Activated naive CD8-positive, alpha-beta T cell treated with anti-CD3 and anti-CD28 coated beads, Interleukin-2, amount 10 ng/mL, durations not matched to agents 7 days and 5 days (primary cell): ENCODE measurements at regions not wholly inside any gene's neighbourhood (a gene's known extent, or its start where the extent isn't known, plus 50 kb on each side); places are given as distances from the start of the nearest gene placed in this dataset.
"Not testable (repeated sequence)": the region's sequence is repeated elsewhere in the genome, so short reads cannot be mapped to it uniquely, and the experiment has no call there.

Experiments used
- ATAC-seq: fragments of 150-1000 bp; cut with Tn5 transposase; one replicate; pipeline ENCODE4 v1.10.0; 2021; ENCODE audit warnings: low read depth, moderate library complexity
- POLR2A ChIA-PET: fragments of 350-600 bp; sonication (Branson Sonifier 250); formaldehyde crosslinking; loops from one replicate; lab custom pipeline; 2021; ENCODE audit warnings: antibody characterized with exemption; lab: Charles Lee
- DNase-seq: peaks from one replicate; pipeline ENCODE4 v3.0.0; 2021
- H3K27ac Mint-ChIP-seq: one replicate; pipeline ENCODE4 v1.8.0; 2022; ENCODE audit warnings: mild to moderate bottlenecking, mixed read lengths
- H3K27me3 Mint-ChIP-seq: one replicate; pipeline ENCODE4 v1.8.0; 2022; ENCODE audit warnings: mild to moderate bottlenecking, moderate library complexity, mixed read lengths
- H3K36me3 Mint-ChIP-seq: one replicate; pipeline ENCODE4 v1.8.0; 2021; ENCODE audit warnings: mild to moderate bottlenecking, mixed read lengths
- H3K4me1 Mint-ChIP-seq: one replicate; pipeline ENCODE4 v1.8.0; 2021; ENCODE audit warnings: mixed read lengths
- H3K4me3 Mint-ChIP-seq: one replicate; pipeline ENCODE4 v1.8.0; 2022; ENCODE audit warnings: mild to moderate bottlenecking, moderate library complexity, mixed read lengths
- H3K9me3 Mint-ChIP-seq: one replicate; pipeline ENCODE4 v1.8.0; 2021; ENCODE audit warnings: mixed read lengths

DNA sequence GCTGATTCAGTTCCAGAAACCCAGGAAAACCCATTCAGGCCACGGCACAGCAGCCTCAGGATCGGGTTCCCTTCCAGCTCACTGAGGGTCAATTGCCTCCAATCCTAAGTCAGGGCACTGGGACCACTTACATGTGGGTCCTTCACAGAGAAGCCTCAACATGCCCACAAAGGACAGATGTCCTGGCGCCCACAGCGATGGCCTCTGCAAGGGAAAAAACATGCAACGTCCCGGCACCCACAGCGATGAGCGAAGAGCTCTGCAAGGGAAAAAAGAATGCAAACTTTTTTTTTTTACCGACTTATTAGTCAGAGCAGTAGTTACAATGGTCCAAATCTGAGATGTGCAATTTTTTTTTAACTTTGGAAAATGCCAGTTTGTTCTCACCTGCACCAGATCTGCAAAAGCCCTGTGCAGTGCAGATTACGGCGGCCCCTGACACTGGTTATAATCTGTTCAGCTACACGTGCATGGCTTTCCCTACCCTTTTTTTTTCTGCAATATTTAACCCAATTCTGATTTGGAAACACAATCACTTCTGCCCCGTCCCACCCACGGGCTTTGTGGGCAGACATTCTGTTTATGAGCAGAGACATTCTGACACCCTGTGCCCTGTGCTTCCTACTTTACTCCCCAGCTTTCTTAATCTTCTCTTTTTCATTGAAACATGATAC lies 159.3 kb upstream of the SALL3 start:
- Mint-ChIP-seq H3K9me3 (no peaks in the 10 kb centered on the region), H3K4me1 (no peaks in the 10 kb centered on the region), H3K27me3 (peaks cover 15% of the 10 kb centered on the region), H3K36me3 (no peaks in the 10 kb centered on the region), H3K27ac (no peak overlapping the region), H3K4me3 (no peak overlapping the region)
- DNase-seq (no peak), ATAC-seq (no peak)
- POLR2A ChIA-PET, result no interaction called here

DNA sequence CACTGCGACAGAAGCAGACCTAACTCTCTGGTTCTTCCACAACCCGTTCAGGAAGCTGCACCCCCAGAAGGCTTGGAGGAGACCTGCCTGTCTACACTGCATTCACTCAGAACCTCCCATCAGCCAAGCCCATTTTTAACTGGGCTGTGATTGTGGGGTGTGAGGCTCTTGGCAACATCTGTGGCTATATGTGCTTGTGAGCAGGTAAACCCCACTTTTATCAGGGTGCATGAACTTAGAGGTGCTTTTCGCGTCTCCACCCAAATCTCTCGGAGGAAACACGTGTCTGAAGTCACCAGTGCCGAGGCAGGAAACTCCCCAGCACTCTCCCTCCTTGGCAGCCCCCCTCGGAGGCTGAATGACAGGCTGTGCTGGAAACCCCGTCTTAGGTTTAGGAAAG lies 158.2 kb upstream of the SALL3 start:
- POLR2A ChIA-PET, result no interaction called here
- H3K27me3 Mint-ChIP-seq, result peaks cover 12% of the 10 kb centered on the region
- no peak overlapping the region for H3K27ac Mint-ChIP-seq
- no peaks in the 10 kb centered on the region for H3K9me3 Mint-ChIP-seq
- no peaks in the 10 kb centered on the region for H3K4me1 Mint-ChIP-seq
- H3K36me3 Mint-ChIP-seq, result no peaks in the 10 kb centered on the region
- ATAC-seq (no peak), DNase-seq (no peak)
- H3K4me3 Mint-ChIP-seq, result no peak overlapping the region

DNA sequence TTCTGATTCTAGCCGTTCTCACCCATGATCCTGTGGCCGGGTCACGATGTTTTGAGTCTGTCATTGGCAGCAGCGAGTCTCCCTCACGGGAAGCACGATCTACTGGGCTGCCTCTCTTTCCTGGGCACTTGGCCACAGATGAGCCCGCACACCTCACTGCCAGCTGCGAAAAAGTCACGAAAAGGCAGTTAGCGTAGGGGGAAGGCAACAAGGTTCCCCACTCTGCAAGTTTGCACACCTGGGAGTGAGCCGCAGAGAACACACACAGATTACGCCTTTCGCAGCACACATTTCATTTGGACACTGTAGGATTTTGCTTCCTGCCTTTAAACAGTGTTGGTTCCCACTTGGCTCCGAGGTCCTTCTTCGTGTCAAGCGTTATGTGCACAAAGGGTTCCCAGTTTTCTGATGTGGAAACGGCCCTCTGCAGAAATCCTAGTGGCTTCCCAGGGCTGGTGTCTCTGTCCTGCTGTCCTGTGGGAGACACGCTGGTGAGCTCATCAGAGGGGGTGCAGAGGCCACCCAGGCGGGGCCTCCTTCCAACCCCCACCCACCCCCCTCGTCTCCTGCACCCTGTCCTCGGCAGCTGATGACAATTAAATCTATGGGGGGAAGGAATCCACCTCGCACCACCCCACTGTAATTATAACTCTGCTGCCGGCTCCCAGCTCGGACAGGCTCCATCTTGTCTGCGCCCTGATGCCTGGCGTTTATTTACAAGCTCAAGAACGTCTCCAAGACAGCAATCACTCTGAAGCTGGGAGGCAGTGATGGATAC lies 157.3 kb upstream of the SALL3 start:
- Mint-ChIP-seq H3K27me3 (peaks cover 12% of the 10 kb centered on the region), H3K36me3 (no peaks in the 10 kb centered on the region)

DNA sequence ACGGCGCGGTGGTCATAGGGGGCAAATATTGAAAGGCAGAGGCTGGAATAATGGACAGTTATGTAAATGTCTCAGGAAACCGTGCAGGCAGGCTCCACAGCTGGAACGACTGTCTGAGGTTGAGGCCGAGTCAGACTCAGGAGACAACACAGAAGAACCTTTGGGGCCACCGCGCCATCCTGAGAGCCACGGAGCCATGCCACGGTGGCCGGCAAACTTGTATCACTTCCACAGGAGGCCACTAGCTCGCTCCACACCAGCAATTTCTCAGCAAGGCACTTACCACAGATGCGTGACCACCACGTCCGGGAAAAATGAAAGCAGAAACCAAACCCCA lies 156.7 kb upstream of the SALL3 start:
- POLR2A ChIA-PET, result no interaction called here
- H3K27ac Mint-ChIP-seq, result no peak overlapping the region

More for the DNA sequence above, 157.3 kb upstream of the SALL3 start:
- H3K4me1 Mint-ChIP-seq, result no peaks in the 10 kb centered on the region
- ATAC-seq (no peak), DNase-seq (no peak)
- H3K27ac Mint-ChIP-seq, result no peak overlapping the region
- H3K9me3 Mint-ChIP-seq, result no peaks in the 10 kb centered on the region
- POLR2A ChIA-PET, result no interaction called here
- no peak overlapping the region for H3K4me3 Mint-ChIP-seq

DNA sequence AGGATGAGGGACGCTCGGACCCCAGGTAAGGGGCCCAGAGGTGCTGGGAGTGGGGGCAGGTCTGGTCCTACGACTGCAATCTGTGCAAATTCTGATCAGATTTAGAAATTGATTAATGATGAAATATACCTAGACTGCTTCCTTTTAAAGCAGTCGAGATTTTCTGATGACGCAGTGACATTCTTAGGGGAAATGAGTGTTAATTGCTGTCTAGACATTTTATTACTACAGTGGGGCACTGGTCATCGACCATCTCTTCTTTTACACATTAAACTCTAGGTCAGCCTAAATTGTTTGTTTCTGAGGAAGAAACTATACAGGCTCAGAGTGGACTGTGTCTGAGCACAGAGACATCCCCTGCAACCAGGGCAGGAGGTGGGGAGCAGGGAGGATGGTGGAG lies 154.4 kb upstream of the SALL3 start:
- peaks cover 12% of the 10 kb centered on the region for H3K27me3 Mint-ChIP-seq
- H3K36me3 Mint-ChIP-seq, result no peaks in the 10 kb centered on the region
- POLR2A ChIA-PET, result no interaction called here
- DNase-seq, result no peak
- no peaks in the 10 kb centered on the region for H3K9me3 Mint-ChIP-seq
- H3K4me1 Mint-ChIP-seq, result no peaks in the 10 kb centered on the region
- ATAC-seq, result no peak
- H3K4me3 Mint-ChIP-seq, result no peak overlapping the region
- no peak overlapping the region for H3K27ac Mint-ChIP-seq

More for the DNA sequence above, 156.7 kb upstream of the SALL3 start:
- Mint-ChIP-seq H3K4me1 (no peaks in the 10 kb centered on the region), H3K9me3 (no peaks in the 10 kb centered on the region), H3K36me3 (no peaks in the 10 kb centered on the region), H3K27me3 (peaks cover 12% of the 10 kb centered on the region), H3K4me3 (no peak overlapping the region)
- DNase-seq (no peak), ATAC-seq (no peak)

DNA sequence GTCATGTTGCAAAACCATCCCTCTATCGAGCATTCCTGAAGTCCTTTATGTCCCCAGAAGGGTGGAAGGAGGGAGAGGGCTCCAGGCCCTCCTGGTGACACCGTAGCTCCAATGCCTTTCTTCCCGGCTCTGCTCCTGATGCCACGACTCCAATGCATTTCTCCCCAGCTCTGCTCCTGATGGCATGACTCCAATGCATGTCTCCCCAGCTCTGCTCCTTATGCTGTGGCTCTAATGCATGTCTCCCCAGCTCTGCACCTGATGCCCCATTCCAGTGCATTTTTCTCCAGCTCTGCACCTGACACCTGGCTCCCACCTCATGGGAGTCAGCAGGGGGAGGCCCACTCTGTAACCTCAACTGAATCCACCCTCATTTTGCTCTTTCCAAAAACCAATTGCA lies 153.0 kb upstream of the SALL3 start:
- Mint-ChIP-seq H3K36me3 (no peaks in the 10 kb centered on the region), H3K4me1 (no peaks in the 10 kb centered on the region), H3K27me3 (peaks cover 9% of the 10 kb centered on the region), H3K27ac (no peak overlapping the region), H3K9me3 (no peaks in the 10 kb centered on the region), H3K4me3 (no peak overlapping the region)
- POLR2A ChIA-PET, result no interaction called here
- ATAC-seq, result no peak
- DNase-seq, result no peak

DNA sequence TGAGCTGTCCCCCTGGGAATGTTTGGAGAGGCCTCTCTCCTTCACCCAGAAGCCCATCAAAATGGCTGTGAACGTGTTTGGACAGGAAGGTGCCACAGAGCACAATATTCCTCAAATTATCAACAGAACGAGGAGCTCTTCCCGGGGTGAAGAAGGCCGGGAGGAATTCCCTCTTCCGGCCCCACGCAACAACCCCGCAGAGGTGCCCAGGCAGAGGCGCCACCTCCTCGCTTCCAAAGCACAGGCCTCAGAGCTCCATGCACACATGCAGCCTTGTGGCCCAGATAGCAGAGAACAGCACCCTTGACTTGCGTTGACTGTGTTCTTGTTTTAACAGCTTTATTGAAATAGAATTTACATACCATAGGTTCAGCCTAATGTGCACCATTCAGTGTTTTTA lies 152.5 kb upstream of the SALL3 start:
- ATAC-seq (no peak), DNase-seq (no peak)
- H3K9me3 Mint-ChIP-seq, result no peaks in the 10 kb centered on the region
- H3K27ac Mint-ChIP-seq, result no peak overlapping the region
- peaks cover 9% of the 10 kb centered on the region for H3K27me3 Mint-ChIP-seq
- no peak overlapping the region for H3K4me3 Mint-ChIP-seq
- H3K36me3 Mint-ChIP-seq, result no peaks in the 10 kb centered on the region
- H3K4me1 Mint-ChIP-seq, result no peaks in the 10 kb centered on the region
- POLR2A ChIA-PET, result no interaction called here

DNA sequence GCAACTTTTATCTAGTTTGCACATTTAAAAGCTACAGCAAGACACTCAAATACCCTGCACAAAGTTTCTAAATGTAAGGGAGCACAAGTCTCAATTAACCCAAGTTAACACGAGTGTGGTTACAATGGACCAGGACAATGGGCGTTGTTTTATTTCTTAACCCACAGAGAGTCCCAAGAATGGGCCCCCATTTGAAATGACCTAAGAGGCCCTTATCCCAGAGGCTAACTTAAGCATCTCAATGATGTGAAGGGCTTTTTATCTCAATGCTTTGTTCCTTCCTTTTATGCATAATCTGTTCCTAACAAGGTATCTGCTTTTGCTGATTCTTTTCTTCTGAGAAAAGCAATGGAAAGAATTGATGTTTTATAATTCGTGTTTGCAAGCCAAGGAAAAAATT lies 151.5 kb upstream of the SALL3 start:
- ATAC-seq (no peak), DNase-seq (no peak)
- Mint-ChIP-seq H3K27ac (no peak overlapping the region), H3K9me3 (no peaks in the 10 kb centered on the region), H3K36me3 (no peaks in the 10 kb centered on the region), H3K4me1 (no peaks in the 10 kb centered on the region), H3K27me3 (peaks cover 9% of the 10 kb centered on the region), H3K4me3 (no peak overlapping the region)
- POLR2A ChIA-PET, result no interaction called here

DNA sequence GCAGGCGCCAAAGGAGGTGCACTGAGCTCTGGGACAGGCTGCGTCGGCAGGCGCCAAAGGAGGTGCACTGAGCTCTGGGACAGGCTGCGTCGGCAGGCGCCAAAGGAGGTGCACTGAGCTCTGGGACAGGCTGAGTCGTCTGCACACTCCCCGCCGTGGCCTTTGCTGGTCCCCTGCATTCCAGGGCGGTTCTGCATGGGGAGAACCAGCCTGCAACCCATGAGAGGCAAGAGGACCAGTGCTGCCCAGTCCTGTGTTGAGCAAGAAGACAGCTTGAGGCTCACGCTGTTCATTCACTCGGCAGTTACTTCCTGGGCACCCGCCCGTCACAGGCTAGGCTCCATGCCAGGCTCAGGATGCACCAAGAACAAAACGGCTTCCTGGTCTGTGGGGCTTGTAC lies 150.6 kb upstream of the SALL3 start:
- POLR2A ChIA-PET, H3K4me3 Mint-ChIP-seq, H3K9me3 Mint-ChIP-seq, H3K27me3 Mint-ChIP-seq, H3K36me3 Mint-ChIP-seq, H3K4me1 Mint-ChIP-seq, H3K27ac Mint-ChIP-seq, ATAC-seq, DNase-seq: not testable (repeated sequence)

DNA sequence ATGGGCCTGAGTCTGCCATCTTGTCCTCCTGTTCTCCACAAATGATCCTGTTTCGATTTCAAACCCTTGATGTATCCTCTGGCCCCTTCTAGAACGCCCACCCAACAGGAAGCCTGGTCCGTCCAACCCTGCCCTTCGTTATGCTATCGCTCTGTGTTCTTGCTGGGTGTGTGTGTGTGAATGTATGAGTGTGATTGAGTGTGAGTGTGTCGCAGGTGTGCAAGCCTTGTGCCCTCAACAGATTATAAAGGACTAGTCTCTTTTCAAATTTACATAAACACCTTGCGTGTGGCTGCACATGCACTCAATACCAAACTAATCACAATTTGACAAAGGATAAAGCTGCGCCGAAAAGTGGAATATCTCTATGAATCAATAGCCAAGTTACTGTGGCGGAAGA lies 149.5 kb upstream of the SALL3 start:
- POLR2A ChIA-PET, result no interaction called here
- Mint-ChIP-seq H3K36me3 (no peaks in the 10 kb centered on the region), H3K9me3 (no peaks in the 10 kb centered on the region), H3K27me3 (peaks cover 8% of the 10 kb centered on the region), H3K4me1 (no peaks in the 10 kb centered on the region), H3K4me3 (no peak overlapping the region), H3K27ac (no peak overlapping the region)
- ATAC-seq (no peak), DNase-seq (no peak)

DNA sequence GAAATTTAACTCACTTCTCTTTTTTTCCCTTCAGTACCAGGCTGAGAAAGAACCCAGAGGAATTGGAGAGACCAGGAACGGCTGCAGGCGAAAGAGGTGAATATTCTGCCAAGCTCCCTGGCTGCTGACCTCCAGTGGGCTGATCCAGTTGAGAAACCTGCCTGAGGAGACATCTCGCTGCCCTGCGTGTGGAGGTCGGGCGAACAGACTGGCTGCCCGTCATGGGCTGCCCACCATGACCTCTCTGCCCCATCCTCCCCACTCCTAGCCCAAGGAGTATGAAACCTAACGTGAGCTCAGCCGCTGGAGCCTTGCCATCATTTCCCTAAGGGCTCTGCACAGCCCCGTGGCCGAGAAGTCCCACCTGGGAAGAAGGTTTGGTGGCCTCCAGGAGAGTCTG lies 148.8 kb upstream of the SALL3 start:
- H3K36me3 Mint-ChIP-seq, result no peaks in the 10 kb centered on the region
- POLR2A ChIA-PET, result no interaction called here
- ATAC-seq, result no peak

DNA sequence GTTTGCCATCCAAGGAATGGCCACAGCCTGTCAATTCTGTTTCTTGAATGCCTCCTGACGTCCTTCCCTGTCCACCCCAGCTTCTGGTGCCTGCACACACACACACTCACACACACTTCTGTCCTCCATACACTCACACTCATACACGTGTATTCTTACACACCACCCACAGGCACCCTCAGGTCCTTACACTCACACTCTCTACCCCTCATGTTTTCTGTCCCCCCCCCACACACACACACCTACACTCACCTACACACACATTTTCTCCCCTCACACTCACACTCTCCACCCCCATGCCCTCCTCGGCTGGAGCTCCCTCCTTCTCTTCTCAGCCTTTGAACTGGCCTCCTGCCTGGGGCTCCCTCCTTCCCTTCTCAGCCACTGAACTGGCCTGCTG lies 148.0 kb upstream of the SALL3 start:
- POLR2A ChIA-PET, result no interaction called here
- ATAC-seq (no peak), DNase-seq (no peak)
- Mint-ChIP-seq H3K9me3 (peaks cover 1% of the 10 kb centered on the region), H3K4me1 (no peaks in the 10 kb centered on the region), H3K4me3 (no peak overlapping the region), H3K36me3 (no peaks in the 10 kb centered on the region), H3K27ac (no peak overlapping the region), H3K27me3 (peaks cover 5% of the 10 kb centered on the region)

More for the DNA sequence above, 148.8 kb upstream of the SALL3 start:
- H3K4me1 Mint-ChIP-seq, result no peaks in the 10 kb centered on the region
- peaks cover under 1% of the 10 kb centered on the region for H3K9me3 Mint-ChIP-seq
- H3K27ac Mint-ChIP-seq, result no peak overlapping the region
- no peak overlapping the region for H3K4me3 Mint-ChIP-seq
- peaks cover 5% of the 10 kb centered on the region for H3K27me3 Mint-ChIP-seq
- no peak for DNase-seq

DNA sequence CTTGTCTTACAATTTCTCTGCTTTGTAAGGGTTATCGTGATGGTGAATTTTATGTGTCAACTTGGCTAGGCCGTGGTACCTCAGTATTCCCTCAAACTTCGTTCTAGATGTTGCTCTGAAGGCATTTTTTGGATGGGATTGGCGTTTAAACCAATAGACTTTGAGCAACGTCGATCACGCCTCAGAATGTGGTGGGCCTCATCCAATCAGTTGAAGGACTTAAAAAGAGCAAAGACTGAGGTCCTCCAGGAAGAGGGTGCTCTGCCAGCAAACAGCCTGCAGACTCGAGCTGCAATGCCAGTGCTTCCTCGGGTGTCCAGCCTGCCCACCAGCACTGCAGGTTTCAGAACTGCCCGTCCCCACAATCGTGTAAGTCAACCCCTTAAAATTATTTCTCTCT lies 145.8 kb upstream of the SALL3 start:
- no peak overlapping the region for H3K4me3 Mint-ChIP-seq
- POLR2A ChIA-PET, result no interaction called here
- H3K27me3 Mint-ChIP-seq, result peaks cover 5% of the 10 kb centered on the region

DNA sequence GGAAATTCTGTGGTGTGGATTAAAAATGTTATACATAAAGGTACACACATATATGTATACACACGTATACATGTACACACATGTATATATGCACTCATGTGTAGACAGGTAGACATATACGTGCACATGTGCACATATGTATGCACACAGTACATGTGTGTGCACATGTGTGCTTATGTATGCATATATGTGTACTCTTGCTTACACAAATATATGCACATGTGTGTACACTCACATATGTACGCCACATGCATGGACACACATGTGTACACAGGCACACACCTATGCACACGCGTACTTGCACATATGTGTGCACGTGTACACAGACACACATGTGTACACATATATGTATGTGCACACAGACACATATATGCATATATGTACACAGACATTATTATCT lies 142.8 kb upstream of the SALL3 start:
- H3K4me3 Mint-ChIP-seq, result no peak overlapping the region
- no peaks in the 10 kb centered on the region for H3K36me3 Mint-ChIP-seq
- peaks cover 5% of the 10 kb centered on the region for H3K27me3 Mint-ChIP-seq
- H3K27ac Mint-ChIP-seq, result no peak overlapping the region
- POLR2A ChIA-PET, result no interaction called here
- ATAC-seq, result no peak
- peaks cover 22% of the 10 kb centered on the region for H3K9me3 Mint-ChIP-seq
- no peak for DNase-seq
- no peaks in the 10 kb centered on the region for H3K4me1 Mint-ChIP-seq

More for the DNA sequence above, 145.8 kb upstream of the SALL3 start:
- no peaks in the 10 kb centered on the region for H3K36me3 Mint-ChIP-seq
- ATAC-seq (no peak), DNase-seq (no peak)
- H3K27ac Mint-ChIP-seq, result no peak overlapping the region
- H3K4me1 Mint-ChIP-seq, result no peaks in the 10 kb centered on the region
- H3K9me3 Mint-ChIP-seq, result peaks cover 5% of the 10 kb centered on the region
